LoVo (cell line): ENCODE measurements at regions not wholly inside any gene's neighbourhood (a gene's known extent, or its start where the extent isn't known, plus 50 kb on each side); places are given as distances from the start of the nearest gene placed in this dataset.

Experiments used
- DNase-seq: peaks from one replicate; pipeline ENCODE4 v3.0.0-alpha.2; 2016; ENCODE audit warnings: low spot score

DNA sequence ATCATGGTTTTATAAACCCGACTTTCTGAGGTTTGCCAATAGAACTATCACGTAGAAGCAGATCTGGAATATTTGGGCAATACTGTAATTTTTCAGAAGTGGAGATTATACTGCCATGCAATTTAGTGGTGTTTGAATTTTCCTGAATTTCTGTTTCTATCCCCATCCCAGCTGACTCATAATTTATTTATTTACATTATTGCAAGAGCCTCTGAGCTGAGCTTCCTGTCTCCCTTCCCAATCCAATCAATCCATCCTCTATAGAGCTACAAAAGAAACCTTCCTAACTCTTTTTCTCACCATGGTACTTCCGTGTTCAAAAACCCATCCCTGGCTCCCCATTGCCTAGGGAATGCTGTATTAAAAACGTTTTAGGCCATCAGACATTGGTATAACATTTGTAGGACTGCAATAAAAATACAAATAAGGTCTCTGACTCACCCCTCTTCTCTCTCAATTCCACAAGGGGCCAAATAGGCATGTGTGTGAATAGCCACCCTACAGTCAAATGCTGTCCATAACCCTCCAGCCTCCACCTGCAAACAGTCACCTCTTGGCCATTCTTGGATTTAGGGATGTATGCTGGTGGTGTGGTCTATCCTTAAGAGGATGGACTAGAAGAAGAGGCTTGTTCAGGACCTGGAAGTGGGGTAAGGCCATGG is 190.7 kb downstream of the CD47 start:
- no peak for DNase-seq

DNA sequence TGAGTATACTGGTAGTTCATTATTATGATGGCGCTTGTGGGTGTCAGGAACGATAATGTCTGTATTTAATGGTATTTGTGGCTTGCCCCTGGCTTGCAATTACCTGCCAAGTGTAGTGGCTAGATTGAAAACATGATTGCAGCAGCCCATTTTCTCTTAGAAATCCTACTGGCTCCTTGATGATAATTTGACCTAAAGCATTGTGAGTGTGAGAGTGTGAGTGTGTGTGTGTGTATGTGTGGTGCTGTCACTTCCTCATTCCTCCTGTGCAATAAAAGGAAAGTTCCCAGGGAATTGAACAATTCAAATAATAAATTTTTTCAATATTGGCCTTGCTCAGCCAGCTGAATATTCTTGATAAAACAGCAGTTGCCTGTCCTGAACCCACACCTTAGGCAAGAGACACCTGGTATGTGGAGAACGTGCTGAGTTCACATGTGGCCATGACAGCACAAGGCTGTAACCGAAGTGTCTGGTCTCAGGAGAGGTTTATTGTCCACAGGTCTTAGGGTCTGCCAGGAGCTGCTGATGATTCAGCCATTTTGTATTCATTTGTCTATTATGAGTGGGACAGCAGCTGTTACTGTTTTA is 193.3 kb downstream of the CD47 start:
- DNase-seq, result no peak

DNA sequence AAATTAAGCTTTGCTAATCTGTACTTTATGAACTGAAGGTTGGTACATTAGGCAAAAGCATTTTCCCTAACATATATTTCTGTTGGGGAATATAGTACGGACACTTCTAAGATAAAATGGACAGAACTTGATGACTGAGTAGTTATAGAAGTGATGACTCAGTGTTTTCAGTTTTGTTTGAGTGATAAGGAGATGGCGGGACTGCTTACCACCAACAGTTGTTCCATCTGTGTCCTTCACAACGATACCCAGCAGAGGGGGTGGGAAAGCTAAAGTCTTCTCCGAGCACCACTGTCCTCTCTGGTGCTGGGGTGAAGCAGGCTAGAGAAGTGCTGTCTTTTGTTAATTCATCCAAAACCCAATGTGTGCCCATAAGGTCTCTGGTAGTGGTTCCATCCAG is 195.8 kb downstream of the CD47 start:
- no peak for DNase-seq

DNA sequence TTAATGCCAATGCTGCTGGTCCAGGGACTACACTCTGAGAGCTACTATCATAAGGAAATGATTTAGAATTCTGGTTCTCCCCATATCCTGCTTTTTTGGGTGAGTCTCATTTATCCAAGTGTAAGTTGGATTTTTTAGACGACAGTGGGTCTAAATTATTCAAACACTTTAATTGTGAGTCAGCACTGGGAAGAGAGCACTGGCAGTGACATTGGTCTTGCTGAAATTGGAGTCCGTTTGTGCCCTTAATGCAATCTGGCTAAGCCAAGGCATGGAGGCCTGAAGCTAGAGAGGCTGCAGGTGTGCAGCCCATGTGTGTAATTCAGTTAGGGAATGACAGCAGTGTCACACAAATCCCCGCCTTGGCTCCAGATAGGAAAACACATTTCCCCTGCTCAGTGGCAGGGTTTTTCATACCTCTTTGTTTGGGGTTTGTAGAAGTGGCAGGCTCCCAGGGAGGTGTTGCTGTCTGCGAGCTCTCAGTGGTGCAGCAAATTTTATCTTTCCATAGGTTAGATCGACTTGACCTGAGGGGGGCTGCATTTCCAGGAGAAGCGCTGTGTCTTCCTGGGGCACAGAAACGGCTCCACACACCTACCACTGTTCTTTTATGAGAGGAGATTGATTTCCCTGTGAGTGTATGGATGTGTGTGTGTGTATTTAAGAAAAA is 197.7 kb downstream of the CD47 start:
- DNase-seq, result no peak

DNA sequence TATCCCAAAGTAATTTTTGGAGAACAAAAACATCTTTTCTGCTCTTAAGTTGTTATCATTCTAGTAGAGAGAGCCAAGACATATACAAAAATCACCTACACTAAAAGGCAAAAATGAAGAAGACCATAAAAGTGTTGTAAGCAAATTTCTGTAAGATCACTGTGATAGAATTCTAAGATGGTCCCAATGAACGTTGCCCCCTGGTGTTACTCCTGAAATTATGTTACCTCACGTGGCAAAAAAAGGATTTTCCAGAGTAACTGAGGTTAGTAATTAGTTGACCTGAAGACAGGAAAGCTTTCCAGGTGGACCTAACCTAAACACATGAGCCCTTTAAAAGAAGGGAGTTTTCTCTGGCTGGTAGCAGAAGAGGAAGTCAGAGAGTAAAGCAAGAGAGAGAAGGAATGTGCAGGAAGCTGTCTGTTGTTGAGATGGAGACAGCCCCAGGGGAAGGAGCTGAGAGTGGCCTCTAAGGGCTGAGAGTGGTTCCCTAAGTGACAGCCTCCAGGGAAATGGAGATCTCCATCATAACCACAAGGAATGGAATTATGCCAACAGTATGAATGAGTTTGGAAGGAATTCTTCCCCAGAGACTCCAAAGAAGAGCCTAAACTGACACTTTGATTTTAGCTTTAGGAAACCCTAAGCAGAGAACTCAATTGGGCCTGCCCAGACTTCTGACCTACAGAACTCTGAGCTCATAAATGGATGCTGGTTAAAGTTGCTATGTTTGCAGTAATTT is 205.9 kb downstream of the CD47 start:
- DNase-seq, result no peak

DNA sequence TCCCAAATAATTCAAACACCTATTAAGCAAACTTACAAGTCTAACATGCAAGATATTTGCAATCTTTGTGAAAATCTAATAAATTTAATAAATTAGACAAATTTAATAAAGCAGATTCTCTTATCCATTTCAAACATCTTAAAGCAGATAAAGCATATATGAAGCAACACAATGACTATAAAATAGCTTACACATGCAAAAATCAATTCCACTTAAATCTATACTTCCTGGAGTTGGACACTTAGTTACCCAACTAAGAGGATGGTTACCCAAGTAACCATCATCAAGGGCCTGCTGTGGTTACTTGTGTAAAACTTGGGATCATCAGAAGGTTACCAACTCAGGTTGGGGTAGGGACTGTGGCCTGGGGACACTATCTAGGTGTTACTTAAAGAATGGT is 206.8 kb downstream of the CD47 start:
- DNase-seq, result no peak

DNA sequence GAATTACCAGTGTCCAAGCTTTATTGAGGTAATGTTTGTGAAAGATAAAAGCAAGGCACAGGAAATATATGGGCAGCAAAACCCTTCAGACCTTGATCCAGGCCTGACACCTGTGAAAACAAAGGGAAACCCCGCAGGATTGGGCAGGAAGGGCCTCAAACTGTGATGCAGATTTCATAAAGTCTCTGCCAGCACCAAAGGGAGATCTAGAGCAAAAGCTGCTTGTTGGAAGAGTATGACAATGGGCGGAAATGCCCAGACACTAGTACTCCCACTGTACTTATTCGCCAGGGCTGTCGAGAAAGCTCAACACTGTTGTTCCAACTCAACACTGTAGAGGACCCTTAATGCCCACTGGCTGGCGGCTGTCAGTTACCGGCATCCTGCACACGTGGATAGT is 207.9 kb downstream of the CD47 start:
- DNase-seq, result no peak

DNA sequence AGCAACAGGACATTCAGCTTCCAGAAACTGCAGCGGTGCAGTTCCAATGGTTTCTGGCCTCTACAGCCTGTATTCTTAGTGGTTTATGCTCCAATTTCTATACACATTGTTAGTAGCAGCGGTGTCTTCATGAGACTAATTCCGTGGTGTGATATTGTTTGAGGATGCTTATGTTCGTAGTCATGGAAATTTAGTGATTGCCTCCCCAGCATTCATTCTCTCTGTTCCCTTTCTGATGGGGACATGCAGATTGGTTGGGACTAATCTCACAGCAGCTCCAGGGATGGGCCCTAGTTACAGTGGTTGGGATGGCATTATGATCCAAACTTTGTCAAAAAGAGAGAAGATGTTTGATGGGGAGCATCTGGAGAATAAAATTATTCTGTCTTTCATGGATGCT is 208.6 kb downstream of the CD47 start:
- DNase-seq, result no peak

DNA sequence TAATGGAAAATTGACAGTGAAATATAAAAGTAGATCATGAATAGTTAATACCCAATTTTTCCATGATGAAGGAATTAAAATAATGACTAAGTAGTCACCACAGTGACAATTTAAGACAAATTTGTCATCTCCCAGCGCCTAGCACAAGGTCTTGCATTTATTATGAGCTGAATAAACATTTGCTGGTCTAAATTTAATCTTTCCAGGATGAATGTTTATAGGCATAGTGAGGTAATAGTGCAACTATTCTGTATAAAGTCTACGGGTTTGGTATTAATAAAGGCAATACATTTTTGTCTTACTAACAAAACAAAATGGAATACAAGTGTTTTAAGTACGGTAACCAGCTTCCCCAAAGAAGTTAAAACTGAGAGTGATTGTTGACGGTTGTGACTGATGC is 209.3 kb downstream of the CD47 start:
- no peak for DNase-seq

DNA sequence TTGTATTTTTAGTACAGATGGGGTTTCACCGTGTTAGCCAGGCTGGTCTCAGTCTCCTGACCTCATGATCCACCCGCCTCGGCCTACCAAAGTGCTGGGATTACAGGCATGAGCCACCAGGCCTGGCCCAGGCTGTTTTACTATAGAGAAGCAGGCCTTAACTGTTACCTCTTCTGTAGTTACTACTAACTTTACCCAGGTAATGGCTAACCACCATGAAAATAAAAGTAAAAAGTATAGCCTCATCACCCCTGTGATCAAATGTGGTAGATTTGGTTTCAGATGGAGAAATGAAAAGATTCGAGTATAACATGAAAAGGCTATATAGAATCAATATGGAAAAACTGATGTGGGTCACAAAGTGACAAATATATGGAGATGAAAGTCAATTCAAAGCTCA is 210.1 kb downstream of the CD47 start:
- DNase-seq, result no peak

DNA sequence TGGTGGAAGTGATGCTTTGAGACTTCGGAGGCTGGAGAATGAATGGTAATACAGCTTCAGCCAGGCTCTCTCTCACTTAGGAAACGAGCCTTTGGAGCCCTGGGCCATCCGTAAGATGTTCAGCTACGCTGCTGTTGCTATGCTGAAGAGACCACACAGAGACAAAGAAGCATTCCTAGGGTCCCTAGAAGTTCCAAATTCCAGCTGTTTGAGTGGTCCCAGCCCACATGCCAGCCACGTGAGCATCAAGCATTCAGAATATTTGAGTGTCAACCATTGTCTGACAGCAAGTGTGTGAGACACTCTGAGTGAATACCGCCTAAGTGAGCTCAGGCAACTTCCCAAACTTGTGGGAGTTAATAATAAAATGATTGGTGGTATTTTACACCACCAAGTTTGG is 212.9 kb downstream of the CD47 start:
- DNase-seq, result no peak

DNA sequence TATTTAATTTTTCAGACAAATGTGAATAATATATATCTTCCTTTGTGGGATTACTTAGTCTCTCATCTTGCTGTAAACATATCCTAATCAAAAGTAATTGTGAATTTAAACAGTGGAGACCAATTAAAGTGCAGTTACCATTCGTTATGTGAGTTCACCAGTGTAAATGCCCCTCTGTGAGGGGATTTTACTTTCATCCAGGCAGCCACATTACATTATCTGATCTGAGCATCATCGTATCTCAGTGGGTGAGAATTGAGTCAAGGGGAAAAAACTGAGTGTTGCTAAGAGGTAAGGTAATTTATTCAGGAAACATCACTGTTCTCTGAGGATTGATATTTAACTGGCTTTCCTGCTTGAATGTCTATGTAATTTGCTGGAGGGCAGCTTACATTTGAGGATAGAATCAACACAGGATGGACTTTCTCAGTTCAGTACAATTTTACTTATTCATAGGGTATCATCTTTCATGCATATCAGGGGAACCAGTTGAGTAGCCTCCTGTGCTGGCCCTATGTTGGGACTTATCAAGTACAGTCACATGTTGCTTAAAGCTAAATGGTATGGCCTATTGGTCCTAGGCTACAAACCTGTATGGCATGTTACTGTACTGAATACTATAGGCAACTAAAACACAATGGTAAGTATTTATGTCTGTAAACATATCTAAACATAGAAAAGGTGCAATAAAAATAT is 219.7 kb downstream of the CD47 start:
- DNase-seq, result no peak

DNA sequence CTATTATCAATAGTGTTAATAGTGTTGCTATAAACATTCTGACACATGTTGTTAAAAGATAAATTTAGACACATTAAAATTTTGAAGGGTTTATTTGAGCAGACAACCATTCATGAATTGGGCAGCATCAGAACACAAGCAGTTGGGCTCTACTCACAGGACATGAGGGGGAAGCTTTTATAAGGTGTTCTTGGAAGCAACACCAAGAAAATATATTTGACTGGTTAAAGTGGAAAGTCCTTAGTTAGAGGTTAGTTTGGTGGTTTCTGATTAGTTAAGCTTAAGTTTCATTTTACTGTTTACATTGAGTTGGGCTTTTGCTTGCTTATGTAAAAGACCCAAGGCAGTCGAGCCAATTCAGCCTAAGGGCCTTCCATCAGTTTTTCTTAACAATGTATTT is 220.7 kb downstream of the CD47 start:
- no peak for DNase-seq

DNA sequence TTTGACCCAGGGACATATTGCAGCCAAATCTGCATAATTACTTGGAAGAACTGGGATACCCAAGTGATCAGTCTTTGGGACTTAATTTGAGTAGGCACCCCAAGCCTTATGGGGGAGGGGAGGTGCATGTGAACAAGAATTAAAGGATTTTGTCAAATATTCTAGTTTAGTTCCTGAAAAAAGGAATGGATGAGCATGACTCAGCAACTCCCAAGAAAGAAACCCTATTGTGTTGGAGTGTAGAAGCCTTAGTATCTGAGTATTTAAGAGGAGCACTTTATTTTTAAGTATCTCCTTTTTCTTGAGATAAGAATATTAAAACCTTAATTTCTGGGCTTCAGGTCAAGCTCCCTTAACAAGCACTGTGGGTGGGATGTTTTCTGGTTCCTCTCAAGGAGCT is 222.4 kb downstream of the CD47 start:
- no peak for DNase-seq

DNA sequence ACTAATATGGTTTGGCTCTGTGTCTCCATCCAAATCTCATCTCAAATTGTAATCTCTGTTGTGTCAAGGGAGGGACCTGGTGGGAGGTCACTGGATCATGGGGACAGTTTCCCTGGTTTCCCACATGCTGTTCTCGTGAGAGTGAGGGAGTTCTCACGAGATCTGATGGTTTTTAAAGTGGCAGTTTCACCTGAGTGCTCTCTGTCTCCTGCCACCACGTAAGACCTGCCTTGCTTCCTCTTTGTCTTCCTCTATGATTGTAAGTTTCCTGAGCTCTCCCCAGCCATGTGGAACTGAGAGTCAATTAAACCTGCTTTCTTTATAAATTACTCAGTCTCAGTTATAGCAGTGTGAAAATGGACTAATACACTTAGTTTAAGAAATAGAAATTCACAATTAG is 228.9 kb downstream of the CD47 start:
- no peak for DNase-seq

DNA sequence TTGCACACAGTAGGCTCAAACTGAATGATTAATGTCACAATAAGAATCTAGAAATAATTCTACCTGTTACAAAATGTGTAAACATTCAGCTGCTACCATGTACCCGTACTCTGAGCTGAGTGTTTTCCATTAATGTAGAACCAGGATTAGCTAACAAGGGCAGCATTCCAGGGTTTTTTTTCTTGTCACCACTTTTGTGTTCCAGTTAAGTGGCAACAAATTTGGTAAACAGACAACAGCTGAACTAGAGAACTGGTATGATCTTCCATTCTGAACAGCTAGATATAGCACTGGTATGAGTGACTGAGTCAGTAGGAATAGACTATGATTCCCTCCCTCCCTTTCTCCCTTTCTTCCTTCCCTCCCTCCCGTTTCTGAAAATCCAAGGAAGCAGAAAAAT is 229.4 kb downstream of the CD47 start:
- no peak for DNase-seq
